ENCODE measurements at regions not wholly inside any gene's neighbourhood (a gene's known extent, or its start where the extent isn't known, plus 50 kb on each side); places are given as distances from the start of the nearest gene placed in this dataset.

DNA sequence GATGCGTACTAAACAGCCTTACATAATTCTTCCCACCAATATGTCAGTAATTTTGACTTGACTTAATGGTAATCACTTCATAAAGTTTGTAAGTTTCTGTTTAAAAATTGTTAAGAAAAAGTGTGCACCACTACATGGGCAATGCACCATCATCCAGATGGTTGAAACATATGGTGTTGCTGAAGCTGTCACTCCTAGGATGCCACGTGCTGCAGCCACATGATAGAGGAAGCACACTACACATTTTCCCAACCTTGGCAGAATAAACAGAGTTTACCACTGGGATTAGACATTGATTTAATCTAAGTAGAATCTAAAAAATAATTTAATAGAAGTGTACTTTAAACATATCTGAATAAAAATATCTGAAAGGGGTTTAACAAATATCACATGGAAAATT is 1209.9 kb downstream of the NSUN3 start:
- TF ChIP-seq, protein P1, sequence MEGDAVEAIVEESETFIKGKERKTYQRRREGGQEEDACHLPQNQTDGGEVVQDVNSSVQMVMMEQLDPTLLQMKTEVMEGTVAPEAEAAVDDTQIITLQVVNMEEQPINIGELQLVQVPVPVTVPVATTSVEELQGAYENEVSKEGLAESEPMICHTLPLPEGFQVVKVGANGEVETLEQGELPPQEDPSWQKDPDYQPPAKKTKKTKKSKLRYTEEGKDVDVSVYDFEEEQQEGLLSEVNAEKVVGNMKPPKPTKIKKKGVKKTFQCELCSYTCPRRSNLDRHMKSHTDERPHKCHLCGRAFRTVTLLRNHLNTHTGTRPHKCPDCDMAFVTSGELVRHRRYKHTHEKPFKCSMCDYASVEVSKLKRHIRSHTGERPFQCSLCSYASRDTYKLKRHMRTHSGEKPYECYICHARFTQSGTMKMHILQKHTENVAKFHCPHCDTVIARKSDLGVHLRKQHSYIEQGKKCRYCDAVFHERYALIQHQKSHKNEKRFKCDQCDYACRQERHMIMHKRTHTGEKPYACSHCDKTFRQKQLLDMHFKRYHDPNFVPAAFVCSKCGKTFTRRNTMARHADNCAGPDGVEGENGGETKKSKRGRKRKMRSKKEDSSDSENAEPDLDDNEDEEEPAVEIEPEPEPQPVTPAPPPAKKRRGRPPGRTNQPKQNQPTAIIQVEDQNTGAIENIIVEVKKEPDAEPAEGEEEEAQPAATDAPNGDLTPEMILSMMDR (IDR thresholded peaks at IDR 0.05): no peak
- no peak for TF ChIP-seq POLR2A (IDR thresholded peaks at IDR 0.05)
- no peak overlapping the region for H3K4me3 ChIP-seq
- H3K4me1 ChIP-seq: no peaks in the 10 kb centered on the region
- peaks cover 0 to 5% of the 10 kb centered on the region in 2 donors for H3K27me3 ChIP-seq
- no peak overlapping the region for H3K27ac ChIP-seq
- no peaks in the 10 kb centered on the region for H3K9me3 ChIP-seq
- no peak for DNase-seq
- no peaks in the 10 kb centered on the region for H3K36me3 ChIP-seq

DNA sequence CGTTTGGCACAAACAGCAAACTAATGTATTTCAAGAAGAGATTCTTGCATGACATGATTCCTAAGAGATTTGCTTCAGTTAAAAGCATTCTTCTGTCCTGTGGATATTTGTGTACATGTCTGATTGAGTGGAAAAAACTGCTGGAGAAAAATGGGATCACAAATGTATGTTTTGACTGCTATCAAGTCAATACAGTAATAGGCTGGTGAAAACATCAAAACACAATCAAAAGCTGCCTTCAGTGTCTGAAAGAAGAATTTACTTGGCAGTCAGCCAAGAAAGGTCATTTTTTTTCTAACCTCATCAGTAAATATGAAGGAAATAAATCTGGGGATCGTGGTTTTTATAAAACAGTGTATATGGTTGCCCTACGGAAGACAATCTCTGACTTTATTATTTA is 1214.8 kb downstream of the NSUN3 start:
- Histone ChIP-seq H3K27ac (no peak overlapping the region), H3K9me3 (no peaks in the 10 kb centered on the region), H3K4me3 (no peak overlapping the region), H3K36me3 (no peaks in the 10 kb centered on the region), H3K4me1 (no peaks in the 10 kb centered on the region), H3K27me3 (peaks cover 0 to 5% of the 10 kb centered on the region in 2 donors)
- TF ChIP-seq, protein P1 (IDR thresholded peaks at IDR 0.05): no peak
- TF ChIP-seq POLR2A (IDR thresholded peaks at IDR 0.05): no peak
- DNase-seq: no peak

DNA sequence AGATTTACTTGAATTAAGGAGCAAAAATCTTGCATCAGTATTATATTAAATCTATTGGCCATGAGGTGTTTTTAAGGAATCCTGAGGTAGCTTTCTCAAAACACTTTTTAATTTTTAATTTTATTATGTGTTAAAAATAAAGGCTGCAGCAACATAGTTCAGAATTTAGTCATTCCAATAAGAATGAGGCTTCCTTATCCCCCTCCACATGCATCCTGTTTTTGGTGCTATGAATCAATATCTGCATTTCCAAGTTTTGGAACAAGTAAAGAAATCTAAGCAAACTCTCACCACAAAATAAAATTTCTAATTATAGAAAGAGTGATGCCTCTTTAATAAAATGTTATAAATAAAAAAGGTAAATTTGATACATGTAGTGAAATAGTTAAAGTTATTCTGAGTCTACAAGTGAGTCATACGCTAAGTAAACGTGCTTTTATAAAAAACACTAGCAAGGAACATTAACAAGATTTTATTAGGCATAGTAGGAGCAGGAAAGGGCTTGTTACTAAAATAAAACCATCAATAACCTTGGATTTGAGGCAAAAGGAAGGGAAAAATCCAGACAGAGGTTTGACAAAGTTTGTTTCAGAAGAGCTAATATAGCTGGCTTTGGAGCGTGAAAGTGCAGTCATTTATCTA is 1218.0 kb downstream of the NSUN3 start:
- Histone ChIP-seq H3K27ac (no peak overlapping the region), H3K27me3 (peaks cover 0 to 5% of the 10 kb centered on the region in 2 donors)

DNA sequence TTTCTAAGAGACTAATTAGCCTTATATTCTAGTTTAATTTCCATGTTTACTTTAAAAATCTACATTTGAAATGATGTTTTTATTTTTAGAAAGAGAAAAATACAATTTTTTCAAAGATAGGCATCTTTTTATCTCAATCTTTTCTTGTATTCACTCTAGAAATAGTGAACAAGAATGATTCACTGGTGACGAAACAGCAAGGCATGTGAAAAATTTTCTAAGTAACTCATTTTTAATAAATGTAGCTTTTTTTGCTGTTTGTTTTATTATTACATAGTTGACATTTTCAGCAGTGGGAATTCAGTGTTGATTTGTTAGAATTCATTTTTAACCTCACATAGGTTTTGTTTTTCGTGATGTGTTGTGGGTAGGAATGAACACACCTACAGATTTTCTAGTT is 1226.4 kb downstream of the NSUN3 start:
- Histone ChIP-seq H3K36me3 (no peaks in the 10 kb centered on the region), H3K9me3 (no peaks in the 10 kb centered on the region), H3K4me3 (no peak overlapping the region), H3K4me1 (no peaks in the 10 kb centered on the region), H3K27me3 (no peaks in the 10 kb centered on the region), H3K27ac (no peak overlapping the region)
- TF ChIP-seq POLR2A (IDR thresholded peaks at IDR 0.05): no peak
- TF ChIP-seq, protein P1 (IDR thresholded peaks at IDR 0.05): no peak
- no peak for DNase-seq

More for the DNA sequence above, 1218.0 kb downstream of the NSUN3 start:
- no peak for TF ChIP-seq POLR2A (IDR thresholded peaks at IDR 0.05)
- TF ChIP-seq, protein P1 (IDR thresholded peaks at IDR 0.05): no peak
- H3K4me1 ChIP-seq: no peaks in the 10 kb centered on the region
- DNase-seq: no peak
- H3K4me3 ChIP-seq: no peak overlapping the region
- no peaks in the 10 kb centered on the region for H3K9me3 ChIP-seq
- no peaks in the 10 kb centered on the region for H3K36me3 ChIP-seq

DNA sequence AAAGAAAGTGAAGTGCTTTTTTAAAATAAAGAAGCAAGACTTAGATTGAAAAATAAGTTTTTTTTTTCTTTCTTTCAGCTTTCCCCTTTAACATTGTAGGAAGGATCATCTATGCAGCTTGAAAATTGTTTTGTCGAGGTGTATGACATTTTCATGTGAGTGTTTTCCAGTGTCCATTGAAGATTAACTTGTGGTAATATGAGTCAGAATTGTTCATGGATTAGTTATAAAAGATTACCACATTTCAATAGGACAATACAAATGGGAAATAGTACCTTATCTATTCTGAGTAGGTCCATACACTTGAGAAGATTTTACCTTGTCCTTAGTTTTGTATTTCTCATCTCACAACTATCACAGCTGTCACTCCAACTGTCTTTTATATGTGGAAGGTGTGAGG is 1234.7 kb downstream of the NSUN3 start:
- TF ChIP-seq, protein P1 (IDR thresholded peaks at IDR 0.05): no peak
- TF ChIP-seq POLR2A (IDR thresholded peaks at IDR 0.05): no peak
- no peaks in the 10 kb centered on the region for H3K9me3 ChIP-seq
- no peaks in the 10 kb centered on the region for H3K4me1 ChIP-seq
- H3K36me3 ChIP-seq: no peaks in the 10 kb centered on the region
- H3K27ac ChIP-seq: no peak overlapping the region
- DNase-seq: no peak
- H3K27me3 ChIP-seq: no peaks in the 10 kb centered on the region
- H3K4me3 ChIP-seq: no peak overlapping the region

DNA sequence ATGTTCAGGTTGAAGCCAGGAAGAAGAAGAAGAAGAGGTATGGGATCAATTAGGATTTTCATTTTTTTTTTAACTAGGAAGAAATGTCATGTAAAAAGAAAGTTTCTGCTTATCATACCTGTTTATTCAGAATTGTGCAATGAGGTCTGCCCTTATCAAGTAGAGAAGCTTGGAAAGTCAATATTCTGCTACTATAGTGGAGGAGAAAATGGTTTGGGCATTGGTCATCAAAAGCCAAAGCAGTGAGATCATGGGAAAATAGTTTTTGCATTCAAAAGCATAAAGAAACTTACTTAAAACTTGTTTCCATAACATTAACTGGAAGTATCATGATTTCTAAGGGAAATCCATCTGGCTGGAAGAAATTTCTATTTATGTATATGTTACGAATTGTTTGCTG is 1239.2 kb downstream of the NSUN3 start:
- H3K4me1 ChIP-seq: no peaks in the 10 kb centered on the region
- H3K27me3 ChIP-seq: no peaks in the 10 kb centered on the region
- H3K9me3 ChIP-seq: no peaks in the 10 kb centered on the region
- H3K4me3 ChIP-seq: no peak overlapping the region
- H3K27ac ChIP-seq: no peak overlapping the region
- no peak for DNase-seq
- no peaks in the 10 kb centered on the region for H3K36me3 ChIP-seq
- TF ChIP-seq, protein P1 (IDR thresholded peaks at IDR 0.05): no peak
- no peak for TF ChIP-seq POLR2A (IDR thresholded peaks at IDR 0.05)
